Stimulated activated CD4-positive, alpha-beta T cell treated with anti-CD3 and anti-CD28 coated beads, Interleukin-15, amount 100 ng/mL, for 1 hour (primary cell): ENCODE measurements at regions not wholly inside any gene's neighbourhood (a gene's known extent, or its start where the extent isn't known, plus 50 kb on each side); places are given as distances from the start of the nearest gene placed in this dataset.

Experiments used
- DNase-seq, 2 donors: peaks; one replicate each; pipeline ENCODE4 v3.0.0-alpha.2; 2020; ENCODE audit warnings: low read depth in 1 of 2, low spot score in 1 of 2

DNA sequence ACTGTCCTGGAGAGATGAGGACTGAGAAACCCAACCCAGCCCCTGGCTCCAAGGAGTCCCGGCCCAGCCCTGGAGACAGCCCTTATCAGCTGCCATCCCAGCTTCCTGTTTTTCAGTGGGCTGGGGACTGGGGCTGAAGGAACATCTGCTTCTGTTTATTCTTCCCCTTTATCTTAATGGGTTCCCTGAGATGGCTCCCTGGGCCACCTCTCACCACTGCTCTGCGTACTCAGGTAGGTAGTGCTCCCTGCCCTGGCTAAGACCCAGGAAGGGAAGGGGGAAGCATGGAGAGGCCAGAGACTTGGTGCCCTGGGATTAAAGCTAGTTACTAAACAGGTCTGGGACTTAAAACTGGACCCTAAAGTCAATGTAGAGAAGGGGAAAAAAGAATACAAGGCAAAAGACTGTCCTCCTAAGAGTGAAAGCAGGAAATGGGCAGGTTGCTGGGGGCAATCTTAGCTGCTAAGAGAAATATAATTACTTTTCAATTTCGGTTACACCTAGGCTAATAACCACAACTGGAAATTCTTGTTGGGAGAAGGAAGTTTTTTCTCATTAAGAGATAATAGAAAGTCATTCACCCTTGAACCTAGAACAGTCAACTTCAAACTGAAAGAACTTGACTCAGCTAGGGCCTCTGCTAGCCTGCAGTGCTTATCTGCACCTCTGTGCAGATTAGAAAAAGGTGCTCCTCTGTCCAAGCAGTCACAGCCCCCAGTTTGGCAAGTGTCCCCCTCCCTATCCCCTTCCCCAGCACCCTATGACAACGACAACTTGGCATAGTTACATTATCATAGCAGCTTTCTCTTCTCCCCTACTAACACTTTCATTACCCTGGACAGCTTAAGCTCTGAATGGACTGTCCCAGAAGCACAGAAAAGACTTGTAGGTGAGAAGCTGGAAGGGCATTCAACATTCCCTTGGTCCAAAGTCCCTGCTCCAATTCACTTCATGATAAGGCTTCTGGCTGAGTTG is 65.6 kb upstream of the KDM7A start:
- DNase-seq: no peak

GRCh38 chr7:140239653-140239935 is 62.8 kb upstream of the KDM7A start:
- DNase-seq: no peak

- no peak for DNase-seq
Observed at GRCh38 chr7:140238778-140239652, 62.2 kb upstream of the KDM7A start.

GRCh38 chr7:140237390-140237789 is 60.6 kb upstream of the KDM7A start:
- no peak for DNase-seq

GRCh38 chr7:140236626-140237025 is 59.8 kb upstream of the KDM7A start:
- no peak for DNase-seq

GRCh38 chr7:140235114-140235513 is 58.3 kb upstream of the KDM7A start:
- no peak for DNase-seq

- no peak for DNase-seq
Observed at GRCh38 chr7:140232957-140233917, 56.5 kb upstream of the KDM7A start.

- DNase-seq: no peak
Observed at GRCh38 chr7:140231771-140232491, 55.1 kb upstream of the KDM7A start.

DNA sequence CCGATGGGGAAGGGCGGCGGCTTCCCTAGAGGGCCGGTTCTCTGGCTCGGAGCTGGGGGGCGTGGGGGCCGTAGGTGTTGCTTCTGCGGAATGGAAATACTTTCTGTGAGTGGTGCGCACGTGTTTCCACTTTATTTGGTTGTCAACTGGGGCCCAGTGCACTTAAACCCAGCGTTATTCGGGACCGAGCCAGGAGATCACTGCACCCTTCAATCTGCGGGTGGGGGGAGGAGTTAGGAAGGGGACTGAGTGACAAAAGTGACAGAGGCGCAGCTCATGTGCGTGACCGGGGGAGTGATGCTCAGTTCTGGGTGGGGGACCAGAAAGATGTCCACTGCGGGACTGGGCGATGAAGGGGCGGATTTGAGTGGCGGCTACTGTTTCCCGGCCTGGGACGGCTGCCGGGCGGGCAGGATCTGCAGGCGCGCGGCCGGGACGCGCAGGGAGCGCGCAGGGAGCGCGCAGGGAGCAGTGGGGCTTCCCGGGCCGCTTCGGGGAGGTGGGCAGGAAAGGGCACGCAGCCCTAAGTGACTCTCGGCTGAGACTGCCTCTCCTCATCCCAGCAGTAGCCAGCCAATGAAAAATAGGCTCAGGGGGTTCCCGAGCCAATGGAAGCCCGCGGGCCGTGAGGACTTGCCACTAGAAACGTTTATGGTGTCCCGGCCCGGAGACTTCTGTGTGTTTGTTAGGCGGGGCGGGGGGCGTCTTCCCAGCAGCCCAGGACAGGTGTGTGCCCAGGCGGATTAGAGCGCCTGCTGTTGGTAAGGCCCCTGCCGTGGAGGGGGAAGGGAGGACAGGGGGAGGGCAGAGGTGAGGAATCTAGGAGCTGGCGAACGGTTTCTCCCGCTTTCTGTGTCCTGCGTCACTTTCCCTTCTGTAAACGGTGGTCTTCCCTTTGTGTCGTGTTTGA is 54.3 kb upstream of the KDM7A start:
- peak; percentile 11 to 43 for DNase-seq

DNA sequence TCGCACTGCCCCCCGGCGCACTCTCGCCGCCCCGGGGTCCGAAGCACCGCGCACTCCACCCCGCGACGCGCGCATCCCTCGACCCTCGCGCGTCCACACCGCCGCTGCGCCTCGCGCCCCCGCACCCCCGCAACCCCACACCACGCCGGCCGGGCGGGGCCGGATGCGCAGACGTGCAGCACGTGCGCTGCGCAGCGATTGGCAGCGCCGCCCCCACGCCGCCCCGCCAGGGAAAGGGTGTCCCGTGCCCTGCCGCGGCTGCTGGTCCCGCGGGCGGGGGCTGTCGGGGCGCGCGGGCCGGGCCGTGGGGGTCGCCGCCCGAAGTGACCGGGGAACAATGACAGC is 53.7 kb upstream of the KDM7A start:
- DNase-seq: peak; percentile 63 to 71

DNA sequence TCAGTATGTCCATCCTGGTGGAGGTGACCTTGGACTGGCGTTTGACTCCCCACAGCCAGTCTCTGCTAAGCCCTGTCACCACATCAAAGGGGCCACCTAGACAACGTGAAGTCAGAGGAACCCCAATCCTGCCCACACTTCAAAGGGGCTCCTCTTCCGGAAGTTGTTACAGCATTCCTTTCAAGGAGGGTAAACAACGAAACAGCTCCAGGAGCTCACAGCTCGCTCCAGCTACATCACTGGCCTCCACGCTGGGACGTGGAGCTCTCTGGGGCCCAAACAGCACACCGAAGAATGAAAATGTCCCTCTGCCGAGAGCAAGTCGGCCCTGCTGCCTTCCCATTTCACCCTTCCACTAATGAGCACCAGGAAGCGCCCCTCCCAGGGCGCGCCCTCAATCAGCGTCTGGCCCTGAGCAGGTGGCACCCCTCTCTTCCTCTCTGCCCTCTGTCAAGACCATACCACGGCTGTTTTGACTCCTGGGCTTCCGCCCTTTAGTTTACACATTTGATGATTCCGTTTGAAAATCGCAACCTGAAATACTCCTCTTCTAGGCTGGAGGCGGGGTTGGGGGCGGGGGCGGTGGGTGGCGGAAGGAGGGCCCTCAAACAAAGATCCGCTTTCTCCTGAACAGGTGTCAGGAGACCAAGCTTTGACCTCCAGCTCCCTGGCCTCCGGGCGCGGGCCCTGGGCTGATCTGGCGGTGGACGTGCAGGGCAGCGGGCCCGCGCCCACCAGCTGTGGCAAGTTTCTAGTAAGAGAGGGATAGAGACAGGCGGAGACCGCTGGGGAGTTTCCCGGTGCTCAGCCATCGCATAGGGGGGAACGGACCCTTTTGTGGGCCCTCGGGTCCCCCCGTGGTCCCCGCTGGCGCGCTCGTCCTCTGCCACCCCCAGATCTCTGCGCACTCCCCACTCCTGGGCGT is 53.1 kb upstream of the KDM7A start:
- DNase-seq: peak; percentile 38 to 59

DNA sequence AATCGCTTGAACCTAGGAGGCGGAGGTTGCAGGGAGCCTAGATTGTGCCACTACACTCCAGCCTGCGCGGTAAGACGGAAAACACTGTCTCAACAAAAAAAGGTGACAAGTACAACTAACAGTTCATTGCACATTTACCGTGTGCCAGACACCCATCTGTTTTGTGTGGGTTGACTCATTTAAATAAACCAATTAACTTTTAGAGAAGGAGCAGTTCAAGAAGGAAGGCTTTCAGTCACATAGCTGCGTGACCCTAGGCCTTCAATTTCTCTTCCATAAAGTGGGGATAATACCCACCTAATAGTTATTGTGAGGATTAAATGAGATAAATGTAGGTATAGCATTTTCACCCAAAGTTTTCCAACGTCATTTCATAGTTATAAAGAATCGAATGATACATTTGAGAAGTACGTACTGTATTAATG is 52.3 kb upstream of the KDM7A start:
- no peak for DNase-seq
